Kidney glomerular epithelial cell (primary cell): ENCODE measurements at regions not wholly inside any gene's neighbourhood (a gene's known extent, or its start where the extent isn't known, plus 50 kb on each side); places are given as distances from the start of the nearest gene placed in this dataset.

ENCODE experiments used
- DNase-seq: peaks from one replicate; lab custom pipeline; 2025; lab: John Stamatoyannopoulos, UW

DNA sequence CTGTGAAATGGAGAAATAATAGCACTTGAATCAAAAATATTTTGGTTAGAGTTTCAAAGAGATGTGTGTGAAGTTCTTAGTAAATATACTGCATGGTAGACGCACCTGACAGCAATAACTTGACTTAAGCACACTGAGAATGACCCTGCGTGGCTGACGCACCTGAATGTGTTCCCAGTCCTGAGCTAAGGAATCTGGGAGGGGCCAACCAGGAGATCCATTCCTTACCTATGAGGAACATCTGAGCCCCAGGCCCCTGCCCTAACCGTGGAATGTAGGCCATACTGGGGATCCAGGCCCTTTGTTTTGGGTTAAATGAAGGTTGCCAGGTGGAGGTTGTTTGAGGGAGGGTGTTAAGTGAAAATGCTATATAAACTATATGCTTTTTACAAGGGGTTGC lies 284.4 kb downstream of the RBM43 start:
- DNase-seq = no peak

DNA sequence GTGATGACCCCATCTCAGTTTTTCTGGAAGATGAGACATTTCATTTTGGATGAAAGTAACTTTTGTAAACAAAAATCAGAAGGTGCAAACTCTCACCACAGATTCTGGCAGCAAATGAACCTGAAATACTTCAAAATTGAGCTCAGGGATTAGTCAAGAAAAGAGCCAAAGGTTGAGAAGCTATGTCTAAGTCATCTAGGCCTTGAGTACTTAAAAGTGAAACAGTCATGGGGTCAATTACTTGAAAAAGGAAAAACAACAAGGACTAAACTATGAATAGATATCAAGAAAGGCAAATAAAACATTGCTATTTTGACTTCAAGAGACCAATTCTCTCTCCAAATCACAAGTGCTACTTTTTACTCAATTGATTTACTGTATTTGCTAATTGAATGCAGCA lies 285.1 kb downstream of the RBM43 start:
- DNase-seq = no peak

DNA sequence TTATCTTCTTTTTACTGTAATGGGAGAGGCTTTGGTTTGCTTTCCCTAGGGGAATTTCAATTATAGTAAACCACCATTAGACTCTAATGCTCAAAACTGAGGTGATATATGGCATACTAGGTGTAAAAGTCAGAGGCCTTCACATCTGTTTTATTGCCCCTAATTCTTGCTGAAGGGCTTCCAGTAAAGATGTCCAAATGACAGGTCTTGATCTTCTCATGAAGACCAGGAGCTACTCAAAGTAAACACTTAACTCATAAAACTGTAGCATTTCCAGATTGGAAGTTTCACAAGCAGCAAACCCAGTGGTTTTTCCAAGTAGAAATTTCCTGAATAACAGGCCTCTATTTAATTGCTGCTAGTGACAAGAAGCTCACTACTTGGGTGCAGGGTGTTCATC lies 286.8 kb downstream of the RBM43 start:
- no peak for DNase-seq

DNA sequence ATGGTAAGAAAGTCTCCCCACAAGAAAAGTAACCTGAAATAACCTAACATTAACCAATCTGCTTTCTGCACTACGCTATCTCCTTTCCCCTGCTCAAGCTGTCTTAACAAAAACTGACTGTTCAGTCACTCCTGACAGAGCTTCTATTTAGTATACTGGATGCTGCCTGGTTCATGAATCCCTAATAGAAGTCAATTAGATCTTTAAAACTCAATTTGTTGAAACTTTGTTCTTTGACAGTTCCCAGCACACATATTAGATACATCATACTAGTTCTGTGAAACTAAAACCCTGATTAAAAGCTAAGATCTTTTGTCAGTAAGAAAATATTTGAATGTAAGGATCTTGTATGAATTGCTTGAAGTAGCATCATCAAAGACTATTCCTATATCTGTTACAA lies 287.4 kb downstream of the RBM43 start:
- DNase-seq = no peak

DNA sequence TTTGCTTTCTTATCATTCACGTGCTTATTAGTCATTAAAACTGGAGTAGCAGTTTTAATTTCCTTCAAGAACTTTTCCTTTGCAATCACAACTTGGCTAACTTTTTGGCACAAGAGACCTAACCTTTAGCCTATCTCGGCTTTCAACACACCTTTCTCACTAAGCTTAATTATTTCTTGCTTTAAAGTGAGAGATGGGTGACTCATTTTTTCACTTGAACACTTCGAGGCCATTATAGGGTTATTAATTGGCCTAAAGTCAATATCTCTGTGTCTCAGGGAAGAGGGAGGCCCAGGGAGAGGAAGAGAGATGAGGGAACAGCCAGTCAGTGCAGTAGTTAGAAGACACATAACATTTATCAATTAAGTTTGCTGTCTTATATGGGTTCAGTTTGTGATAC lies 289.8 kb downstream of the RBM43 start:
- DNase-seq = no peak

DNA sequence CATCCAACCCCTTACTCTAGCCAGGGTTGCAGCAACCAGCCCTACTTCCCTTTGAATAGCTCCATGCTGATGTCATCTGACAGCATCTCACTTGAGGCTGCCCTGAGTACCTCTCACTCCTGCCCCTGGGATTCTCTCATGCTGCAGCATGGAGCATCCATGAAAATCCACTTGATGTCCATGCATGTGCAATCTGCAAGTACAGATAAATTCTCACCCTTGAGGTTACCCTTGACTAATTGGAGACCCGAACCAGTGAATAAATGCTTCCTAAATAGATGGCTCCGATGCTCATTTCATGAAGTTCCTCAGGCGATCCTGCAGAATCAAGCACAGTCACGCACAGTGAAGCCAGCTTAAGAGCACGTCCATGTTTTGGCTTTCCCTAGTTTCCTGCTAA lies 298.3 kb downstream of the RBM43 start:
- no peak for DNase-seq

DNA sequence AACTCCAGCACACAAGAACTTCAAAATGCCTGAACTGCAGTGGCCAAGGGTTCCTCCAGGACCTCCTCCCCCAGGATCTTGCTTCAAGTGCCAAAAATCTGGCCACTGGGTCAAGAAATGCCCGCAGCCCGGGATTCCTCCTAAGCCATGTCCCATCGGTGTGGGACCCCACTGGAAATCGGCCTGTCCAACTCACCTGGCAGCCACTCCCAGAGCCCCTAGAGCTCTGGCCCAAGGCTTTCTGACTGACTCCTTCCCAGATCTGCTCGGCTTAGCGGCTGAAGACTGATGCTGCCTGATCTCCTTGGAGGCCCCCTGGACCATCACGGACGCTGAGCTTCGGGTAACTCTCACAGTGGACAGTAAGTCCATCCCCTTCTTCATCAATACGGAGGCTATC lies 306.4 kb downstream of the RBM43 start:
- DNase-seq = no peak

DNA sequence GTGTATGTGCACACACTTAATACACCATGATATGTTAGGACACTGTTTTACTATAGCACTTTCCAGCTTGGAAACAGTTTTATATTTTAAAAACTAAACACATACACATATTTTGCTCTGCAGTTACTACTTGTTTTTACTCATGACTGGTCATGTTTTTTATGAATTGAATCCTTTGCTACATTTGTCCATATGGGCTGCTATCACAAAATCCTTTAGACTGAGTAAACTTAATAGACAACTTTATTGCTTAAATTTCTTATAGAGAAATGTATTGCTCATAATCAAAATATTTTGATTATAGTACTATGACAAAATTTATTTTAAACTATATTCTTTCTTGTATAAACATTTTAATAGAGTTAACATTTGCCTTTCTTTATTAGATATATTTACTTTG lies 314.8 kb downstream of the RBM43 start:
- DNase-seq = no peak

DNA sequence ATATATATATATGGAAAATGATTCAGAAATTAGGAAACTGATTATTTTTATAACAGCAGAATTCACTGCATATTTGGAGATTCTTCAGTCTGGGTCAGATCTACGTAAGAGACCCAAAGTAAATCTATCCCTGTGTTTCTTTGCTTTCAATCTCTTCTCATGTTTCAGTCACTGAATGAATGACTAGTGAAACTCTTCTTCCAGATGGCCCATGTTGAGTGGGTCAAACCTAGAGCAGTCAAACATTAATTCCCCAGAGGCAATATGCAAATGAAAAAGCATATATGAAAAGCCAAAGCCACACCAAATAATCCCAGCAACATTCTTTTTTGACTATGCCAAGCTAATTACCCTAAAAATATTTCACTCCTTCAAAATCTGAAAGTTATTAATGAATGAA lies 317.3 kb downstream of the RBM43 start:
- DNase-seq = no peak

DNA sequence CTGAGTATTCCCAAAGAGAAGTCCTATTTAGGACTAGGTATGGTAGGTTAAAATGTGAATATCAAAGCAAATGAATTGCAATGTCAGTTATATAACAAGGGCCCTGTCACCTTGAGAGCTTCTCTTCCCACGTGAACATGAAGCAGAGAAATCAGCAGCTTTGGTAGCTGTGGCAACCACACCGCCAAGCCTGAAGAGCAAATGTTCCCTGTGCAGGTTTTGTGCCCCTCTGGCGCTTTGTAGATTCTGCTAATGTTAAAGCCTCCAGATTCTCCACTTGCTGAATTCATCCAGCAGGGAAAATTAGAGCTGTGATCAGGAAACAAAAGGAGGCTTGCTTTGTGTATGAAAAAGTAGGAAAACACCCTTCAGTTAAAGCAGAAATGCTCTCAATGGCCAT lies 322.6 kb downstream of the RBM43 start:
- DNase-seq = no peak

DNA sequence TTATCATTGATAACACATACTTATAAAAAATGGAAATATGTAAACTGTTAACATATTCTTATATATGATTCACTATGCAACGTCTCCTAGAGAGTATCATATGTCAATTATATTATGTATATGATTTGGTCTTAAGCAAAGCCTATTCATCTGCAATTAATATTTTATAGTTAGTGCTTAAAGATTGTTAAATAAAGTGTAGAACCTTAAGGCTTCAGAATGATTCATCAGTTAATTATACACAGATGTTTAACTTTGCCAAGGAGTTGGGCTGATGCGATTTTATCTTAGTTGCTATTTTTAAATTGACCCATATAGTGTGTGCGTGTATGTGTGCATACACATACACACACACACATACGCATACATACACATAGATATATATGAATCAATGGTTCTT lies 323.1 kb downstream of the RBM43 start:
- DNase-seq = no peak

DNA sequence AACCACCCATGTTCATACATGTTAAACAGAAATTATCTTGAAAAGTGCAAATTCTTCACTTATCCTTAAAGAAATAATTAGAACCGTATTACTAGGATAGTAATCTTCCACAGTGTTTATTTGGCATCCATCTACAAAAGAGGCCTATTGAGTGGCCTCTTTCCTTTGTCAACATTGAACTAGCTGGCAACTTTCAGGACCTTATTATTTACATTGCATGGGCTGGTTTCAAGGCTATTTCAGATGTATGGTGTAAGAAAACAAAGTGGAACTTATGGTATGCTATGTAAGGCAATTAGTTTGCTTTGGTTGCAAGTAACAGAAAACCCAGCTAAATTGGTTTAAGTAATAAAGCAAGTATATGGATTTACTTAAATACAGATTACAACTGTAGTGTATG lies 324.6 kb downstream of the RBM43 start:
- DNase-seq = no peak

DNA sequence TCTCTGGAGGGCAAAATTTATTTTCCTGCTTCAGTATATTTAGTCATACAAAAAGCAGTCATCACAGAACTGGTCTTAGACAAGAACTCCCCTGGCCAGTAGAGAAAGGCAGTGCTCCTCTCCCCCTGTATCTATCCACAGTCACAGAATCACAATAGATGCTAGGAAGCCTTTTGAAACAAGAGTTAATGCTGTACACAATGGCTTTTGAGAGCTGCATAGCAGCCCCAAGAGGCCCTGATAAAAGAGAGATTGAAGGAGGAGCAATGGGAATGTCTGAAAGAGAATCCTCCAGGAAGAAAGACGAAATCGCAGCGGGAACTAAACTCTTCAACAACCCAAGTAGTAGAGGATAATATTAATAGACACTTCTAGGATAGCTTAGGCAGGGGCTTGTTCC lies 330.2 kb downstream of the RBM43 start:
- DNase-seq = no peak

DNA sequence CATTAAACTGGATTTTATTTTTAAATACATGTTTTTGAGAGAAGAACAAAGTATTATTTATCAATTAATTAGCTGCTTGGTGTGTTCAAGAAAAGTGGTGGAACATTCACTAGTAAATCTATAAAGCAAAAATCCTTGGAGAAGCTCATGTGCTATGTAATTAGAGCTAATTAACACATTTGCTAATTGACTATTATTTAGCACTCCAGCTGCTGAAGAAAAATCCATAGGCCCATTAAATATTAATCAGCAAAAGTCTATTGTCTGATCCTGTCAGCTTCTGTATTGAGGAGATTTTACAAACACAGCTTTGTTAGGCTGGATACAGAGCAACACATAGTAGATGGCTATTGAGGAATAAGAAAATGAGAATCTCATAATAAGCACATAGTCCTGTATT lies 336.1 kb downstream of the RBM43 start:
- DNase-seq = no peak

DNA sequence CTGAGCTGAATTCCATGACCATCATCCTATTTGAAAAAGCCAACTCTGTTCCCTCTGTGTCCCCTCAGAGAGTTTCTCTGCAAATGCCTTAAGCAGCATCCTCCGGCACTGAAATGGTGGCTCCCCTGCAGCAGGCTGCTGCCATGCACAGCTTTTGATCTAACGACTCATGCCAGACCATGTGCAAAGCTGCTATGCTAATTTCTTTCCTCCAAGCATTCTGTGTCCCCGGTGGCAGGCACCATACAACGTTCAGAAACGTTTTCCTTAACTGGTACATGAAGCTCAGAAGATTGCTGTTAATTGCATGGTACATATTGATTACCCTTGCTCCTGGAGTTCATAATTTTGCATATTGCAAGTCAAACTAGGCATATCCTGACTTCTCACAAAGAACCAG lies 336.8 kb downstream of the RBM43 start:
- no peak for DNase-seq

DNA sequence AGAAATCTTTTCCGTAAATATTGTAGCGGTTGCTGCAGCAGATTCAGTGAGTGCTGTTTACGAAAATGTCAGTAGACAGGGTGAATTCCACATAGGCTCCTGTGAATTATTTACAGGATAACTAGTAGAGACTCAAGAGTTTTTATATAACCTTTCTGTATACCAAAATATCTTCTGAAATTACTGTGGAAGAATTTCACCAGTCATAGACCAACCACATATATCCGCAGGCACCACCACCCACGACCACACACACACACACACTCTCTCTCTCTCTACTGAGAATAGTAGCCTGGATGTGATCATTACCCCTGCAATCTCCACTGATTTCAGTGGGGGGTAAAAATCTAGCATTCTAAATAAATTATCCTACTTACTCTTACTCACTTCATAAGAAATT lies 341.8 kb downstream of the RBM43 start:
- peak; percentile 49 for DNase-seq

DNA sequence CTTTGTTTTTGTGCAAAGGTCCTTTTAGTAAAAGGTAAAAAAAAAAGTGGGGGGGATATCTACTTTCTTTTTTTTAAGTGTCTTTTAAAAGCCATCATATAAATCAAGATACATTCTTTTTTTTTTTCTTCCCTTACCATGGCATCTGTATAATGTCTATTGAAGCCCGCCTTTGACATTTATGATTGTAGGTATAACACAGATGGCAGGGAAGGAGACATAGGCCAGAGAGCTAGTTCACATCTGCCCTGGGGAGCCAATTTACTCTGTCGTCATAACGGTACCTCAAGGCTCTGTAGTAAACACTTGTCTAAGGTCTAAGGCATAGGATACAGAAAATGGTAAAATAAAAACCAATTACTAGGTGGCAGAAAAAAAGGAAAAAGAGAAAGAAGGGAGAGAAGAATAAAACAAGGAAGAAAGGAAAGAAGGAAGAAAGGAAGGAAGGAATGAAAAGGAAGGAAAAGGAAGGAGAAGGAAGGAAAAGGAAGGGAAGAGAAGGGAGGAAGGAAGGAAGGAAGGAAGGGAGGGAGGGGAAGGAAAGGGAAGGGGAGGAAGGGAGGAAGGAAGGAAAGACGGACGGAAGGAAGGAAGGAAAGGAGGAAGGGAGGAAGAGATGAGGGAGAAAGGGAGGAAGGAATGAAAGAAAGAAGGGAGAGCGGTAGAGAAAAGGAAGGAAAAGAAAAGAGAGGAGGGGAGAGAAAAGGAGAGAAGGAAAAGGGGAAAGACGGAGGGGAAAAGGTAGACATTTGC lies 343.5 kb downstream of the RBM43 start:
- DNase-seq = no peak

DNA sequence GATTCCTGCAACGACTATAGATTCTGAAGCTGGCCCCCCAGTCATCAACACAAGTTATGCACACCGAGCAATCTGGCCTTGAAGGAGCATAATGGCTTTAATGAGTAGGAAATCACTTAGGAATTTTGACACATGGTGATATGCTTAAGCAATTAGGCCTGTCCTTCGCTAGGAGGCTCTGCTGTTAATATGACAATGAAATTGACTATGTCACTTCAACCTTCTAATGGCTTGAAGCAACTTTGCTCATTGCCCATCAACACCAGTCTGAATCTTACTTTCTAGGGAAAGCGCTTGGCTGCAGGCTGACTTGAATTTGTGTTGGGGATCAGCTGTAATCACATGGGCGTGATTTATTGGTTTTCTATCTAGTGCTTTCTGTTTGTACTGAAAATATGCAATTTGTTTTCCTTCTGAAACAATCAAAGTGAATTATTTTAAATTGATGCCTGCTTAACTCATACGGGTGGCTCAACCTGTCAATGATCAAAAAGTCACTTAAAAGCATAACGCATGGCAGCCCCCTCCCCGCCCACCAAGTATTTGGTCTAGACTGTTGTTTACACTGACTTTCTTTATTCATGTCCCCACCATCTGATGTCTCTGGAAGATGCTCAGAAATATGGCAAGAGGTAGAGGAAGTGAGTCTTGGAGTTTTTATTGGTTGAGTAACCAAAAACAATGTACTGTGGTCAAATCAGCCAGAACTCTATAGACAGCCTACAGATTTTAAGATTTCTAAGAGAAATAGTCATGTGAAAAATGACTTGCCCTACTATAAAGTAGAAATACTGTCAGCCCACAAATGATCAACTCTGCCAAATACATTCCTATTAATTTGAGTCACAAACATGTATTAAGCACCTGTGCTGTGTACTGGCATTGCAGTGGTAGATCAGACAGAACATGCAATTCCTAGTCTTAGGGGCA lies 344.9 kb downstream of the RBM43 start:
- DNase-seq = peak; percentile 28

DNA sequence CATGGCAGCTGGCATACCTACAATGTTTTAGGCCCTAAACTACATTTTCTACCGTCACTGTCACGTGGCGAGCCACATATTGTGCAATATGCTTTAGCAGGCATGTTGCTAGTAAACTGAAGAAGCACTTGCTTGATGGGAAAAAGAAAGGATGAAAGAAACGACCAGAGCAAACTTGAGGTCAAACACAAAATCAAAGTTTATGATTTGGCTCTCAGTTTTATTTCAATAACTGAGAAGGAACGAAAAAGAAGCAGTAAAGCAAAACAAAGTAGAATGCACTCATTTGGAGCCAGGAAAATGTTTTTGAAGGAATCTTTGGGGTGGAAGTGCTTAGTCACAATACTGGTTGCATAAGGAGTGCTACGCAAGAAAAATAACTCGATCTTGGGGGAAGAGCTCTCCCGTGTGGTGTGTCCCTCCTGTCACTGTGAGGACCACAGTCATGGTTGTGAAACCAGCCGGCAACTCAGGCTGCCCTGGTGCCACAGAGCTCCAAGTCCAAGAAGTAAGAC lies 349.8 kb downstream of the RBM43 start:
- peak; percentile 50 for DNase-seq

DNA sequence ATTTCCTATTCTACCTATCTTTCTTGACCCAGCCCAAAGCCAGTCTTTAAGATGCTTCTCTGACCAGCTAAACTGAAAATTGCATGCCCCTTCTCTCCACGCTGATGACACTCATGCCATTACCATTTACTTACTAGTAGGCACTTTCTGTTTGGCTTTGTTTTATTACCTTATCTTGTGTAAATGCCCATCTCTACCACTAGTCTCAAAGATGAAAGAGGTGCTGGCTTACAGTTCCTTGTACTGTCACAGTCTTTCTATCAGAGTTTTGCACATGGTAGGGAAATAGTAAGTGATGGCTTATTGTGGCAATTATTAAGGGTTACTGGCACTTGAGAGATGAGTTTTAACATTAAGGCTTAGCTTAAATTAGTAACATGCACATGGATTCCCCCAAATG lies 352.1 kb downstream of the RBM43 start:
- DNase-seq = no peak

DNA sequence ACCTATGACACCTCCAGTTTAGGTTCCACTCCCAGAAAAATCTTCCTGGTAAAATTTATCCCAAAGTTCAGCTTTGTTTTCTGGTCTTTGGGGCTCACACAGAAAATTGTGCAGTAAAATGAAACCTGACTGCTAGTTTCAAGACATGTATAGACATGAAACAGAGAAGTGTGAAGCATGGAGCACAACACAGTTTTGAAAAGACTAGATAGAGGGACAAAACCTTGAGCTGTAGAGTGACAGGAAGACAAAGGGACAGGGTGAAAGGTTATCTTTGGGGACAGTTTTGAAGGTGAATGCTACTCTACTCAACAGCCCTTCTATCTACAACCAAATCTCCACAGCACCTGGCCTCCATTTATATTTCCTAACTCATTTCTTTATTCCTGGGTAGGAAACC lies 352.6 kb downstream of the RBM43 start:
- no peak for DNase-seq

DNA sequence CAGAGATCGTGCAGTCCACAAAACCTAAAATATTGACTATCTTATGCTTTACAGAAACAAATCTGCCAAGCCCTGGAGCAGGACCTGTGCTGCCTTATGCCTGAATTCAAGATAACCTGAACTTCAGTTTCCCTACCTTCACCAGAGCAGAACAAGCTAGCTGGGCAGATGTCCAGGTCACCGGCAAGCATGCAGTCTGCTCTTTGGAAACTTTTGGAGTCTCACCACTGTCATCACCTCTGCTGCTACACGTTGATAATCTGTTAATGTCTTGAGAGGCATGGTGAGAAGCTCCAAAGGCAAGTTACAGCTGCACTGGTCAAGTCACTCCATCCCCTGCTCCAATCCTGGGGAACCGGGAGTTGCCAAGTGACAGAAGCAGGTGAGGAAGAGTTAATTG lies 354.2 kb downstream of the RBM43 start:
- no peak for DNase-seq

DNA sequence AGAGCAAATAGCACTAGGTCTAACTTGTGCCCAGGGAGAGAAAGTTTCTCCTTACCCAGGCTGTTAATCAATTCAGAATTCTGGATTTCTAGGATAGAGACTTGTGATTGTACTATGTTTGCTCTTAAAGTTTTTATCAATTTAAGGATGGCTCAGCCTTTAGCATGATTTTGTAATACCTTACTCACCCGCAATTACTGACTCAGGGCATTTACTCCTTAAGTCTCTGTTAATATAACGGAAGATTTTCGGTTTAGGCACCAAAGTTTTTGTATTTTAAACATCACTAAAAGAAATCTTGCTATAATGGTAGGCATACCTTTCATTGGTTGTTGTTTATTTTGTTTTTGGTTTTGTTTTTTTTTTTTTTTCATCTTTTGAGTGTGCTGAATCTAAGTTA lies 358.2 kb downstream of the RBM43 start:
- no peak for DNase-seq
